ENCODE measurements at regions not wholly inside any gene's neighbourhood (a gene's known extent, or its start where the extent isn't known, plus 50 kb on each side); places are given as distances from the start of the nearest gene placed in this dataset.
"Not testable (repeated sequence)": the region's sequence is repeated elsewhere in the genome, so short reads cannot be mapped to it uniquely, and the experiment has no call there.

GRCh38 chrX:3541336-3541735 is 172.1 kb downstream of the PRKX start:
- Histone ChIP-seq H3K36me3 (no peaks in the 10 kb centered on the region), H3K4me3 (no peak overlapping the region), H3K9me3 (replicated peaks) (no peaks in the 10 kb centered on the region), H3K27ac (replicated peaks) (no peak overlapping the region), H3K4me1 (no peaks in the 10 kb centered on the region), H3K27me3 (ENCODE audit: low read depth) (no peaks in the 10 kb centered on the region)
- TF ChIP-seq CTCF (IDR thresholded peaks at IDR 0.05; ENCODE audit: borderline replicate concordance), result no peak
- intact Hi-C loops (cut with micrococcal nuclease), result no loop called here
- no peak for DNase-seq

DNA sequence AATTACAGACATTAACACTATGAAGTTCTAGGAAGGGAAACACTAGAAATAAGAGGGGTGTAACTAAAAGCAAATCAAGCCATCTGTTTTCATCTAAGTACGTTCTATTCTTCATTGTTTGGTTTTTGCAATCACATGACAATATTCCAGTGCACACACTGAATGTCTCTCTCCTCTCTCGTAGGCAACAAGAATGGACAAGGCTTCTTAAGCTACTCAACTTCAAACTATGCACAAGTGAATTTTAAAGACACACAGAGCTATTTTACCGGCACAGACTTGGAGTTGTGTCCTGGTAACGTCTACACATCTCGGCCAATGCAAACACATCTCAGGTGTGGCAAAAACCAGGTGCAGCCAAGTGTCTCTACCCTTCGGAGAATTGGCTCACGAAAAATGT is 173.3 kb downstream of the PRKX start:
- intact Hi-C loops (cut with micrococcal nuclease), result no loop called here
- no peak for DNase-seq
- Histone ChIP-seq H3K27ac (replicated peaks) (no peak overlapping the region), H3K4me3 (no peak overlapping the region), H3K27me3 (ENCODE audit: low read depth) (no peaks in the 10 kb centered on the region), H3K4me1 (no peaks in the 10 kb centered on the region), H3K9me3 (replicated peaks) (no peaks in the 10 kb centered on the region), H3K36me3 (no peaks in the 10 kb centered on the region)
- TF ChIP-seq CTCF (IDR thresholded peaks at IDR 0.05; ENCODE audit: borderline replicate concordance), result no peak

GRCh38 chrX:3532581-3533085 is 180.8 kb downstream of the PRKX start:
- intact Hi-C loops (cut with micrococcal nuclease), result no loop called here
- no peaks in the 10 kb centered on the region for H3K4me1 ChIP-seq
- H3K9me3 ChIP-seq (replicated peaks), result peaks cover 5% of the 10 kb centered on the region
- H3K27me3 ChIP-seq (ENCODE audit: low read depth), result no peaks in the 10 kb centered on the region
- TF ChIP-seq CTCF (IDR thresholded peaks at IDR 0.05; ENCODE audit: borderline replicate concordance), result no peak
- DNase-seq, result no peak
- H3K36me3 ChIP-seq, result no peaks in the 10 kb centered on the region
- no peak overlapping the region for H3K27ac ChIP-seq (replicated peaks)
- H3K4me3 ChIP-seq, result no peak overlapping the region

DNA sequence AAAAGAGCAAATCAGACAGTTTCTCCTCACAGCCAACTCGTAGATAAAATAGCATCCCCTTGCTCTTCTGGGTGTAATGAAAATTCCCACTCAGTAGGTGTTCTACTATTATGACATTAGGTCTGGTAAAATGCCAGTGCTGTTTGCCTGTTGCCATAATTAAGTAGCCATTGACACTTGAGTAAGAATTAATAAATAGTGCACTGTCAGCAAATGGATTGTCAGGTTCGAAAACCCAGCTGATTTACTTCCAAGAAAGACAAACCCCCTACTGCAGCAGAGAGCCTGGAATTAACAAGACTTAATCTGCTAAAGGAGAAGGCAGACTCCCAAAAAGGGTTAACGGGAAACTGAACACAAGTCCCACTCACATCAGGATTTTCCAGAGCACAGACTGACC is 182.0 kb downstream of the PRKX start:
- H3K4me1 ChIP-seq; intact Hi-C loops (cut with micrococcal nuclease); H3K27me3 ChIP-seq (ENCODE audit: low read depth); H3K36me3 ChIP-seq; H3K4me3 ChIP-seq; H3K9me3 ChIP-seq (replicated peaks); H3K27ac ChIP-seq (replicated peaks); DNase-seq: not testable (repeated sequence)

- TF ChIP-seq CTCF (IDR thresholded peaks at IDR 0.05; ENCODE audit: borderline replicate concordance), result no peak
- no peak overlapping the region for H3K27ac ChIP-seq (replicated peaks)
- intact Hi-C loops (cut with micrococcal nuclease), result no loop called here
- no peak for DNase-seq
- no peak overlapping the region for H3K4me3 ChIP-seq
- H3K4me1 ChIP-seq, result no peaks in the 10 kb centered on the region
- no peaks in the 10 kb centered on the region for H3K27me3 ChIP-seq (ENCODE audit: low read depth)
- peaks cover 1% of the 10 kb centered on the region for H3K9me3 ChIP-seq (replicated peaks)
- no peaks in the 10 kb centered on the region for H3K36me3 ChIP-seq
These were observed 183.1 kb upstream of the MXRA5 start for GRCh38 chrX:3529466-3530010.

DNA sequence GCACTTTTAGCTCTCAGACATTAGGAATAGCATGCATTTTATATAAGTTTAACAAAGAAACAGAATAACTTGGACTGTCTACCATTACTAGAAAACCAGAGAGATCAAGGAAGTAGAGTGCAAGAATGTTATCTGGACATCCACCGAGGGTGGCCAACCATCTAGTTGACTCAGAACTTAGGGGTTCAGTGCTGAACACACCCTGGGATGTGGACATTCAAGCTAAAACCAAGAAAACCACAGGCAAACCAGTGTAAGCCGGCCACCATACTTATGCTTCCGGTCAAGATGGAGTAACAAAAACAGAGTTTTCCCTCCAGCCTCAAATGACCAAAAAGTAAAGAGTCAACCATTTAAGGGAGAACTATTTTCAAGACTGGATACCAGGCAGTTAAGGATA is 181.4 kb upstream of the MXRA5 start:
- no peaks in the 10 kb centered on the region for H3K4me1 ChIP-seq
- no peaks in the 10 kb centered on the region for H3K36me3 ChIP-seq
- no peaks in the 10 kb centered on the region for H3K27me3 ChIP-seq (ENCODE audit: low read depth)
- no peak for DNase-seq
- TF ChIP-seq CTCF (IDR thresholded peaks at IDR 0.05; ENCODE audit: borderline replicate concordance), result no peak
- H3K9me3 ChIP-seq (replicated peaks), result no peaks in the 10 kb centered on the region
- H3K4me3 ChIP-seq, result no peak overlapping the region
- intact Hi-C loops (cut with micrococcal nuclease), result no loop called here
- H3K27ac ChIP-seq (replicated peaks), result no peak overlapping the region
